PC-3 (cell line): ENCODE measurements at regions not wholly inside any gene's neighbourhood (a gene's known extent, or its start where the extent isn't known, plus 50 kb on each side); places are given as distances from the start of the nearest gene placed in this dataset.

Experiments
- EZH2phosphoT487 ChIP-seq: fragments of 300-600 bp; sonication (generic); IDR thresholded peaks from 2 replicates; pipeline ENCODE4 v1.6.1; 2018; ENCODE audit warnings: mild to moderate bottlenecking, antibody characterized with exemption, low read length, borderline replicate concordance
- TF ChIP-seq, protein P1 (sequence below): fragments of 300-600 bp; sonication (generic); conservative IDR thresholded peaks from 2 replicates; pipeline ENCODE4 v1.5.1; 2017; ENCODE audit warnings: antibody characterized with exemption, low read depth, mild to moderate bottlenecking, low read length

DNA sequence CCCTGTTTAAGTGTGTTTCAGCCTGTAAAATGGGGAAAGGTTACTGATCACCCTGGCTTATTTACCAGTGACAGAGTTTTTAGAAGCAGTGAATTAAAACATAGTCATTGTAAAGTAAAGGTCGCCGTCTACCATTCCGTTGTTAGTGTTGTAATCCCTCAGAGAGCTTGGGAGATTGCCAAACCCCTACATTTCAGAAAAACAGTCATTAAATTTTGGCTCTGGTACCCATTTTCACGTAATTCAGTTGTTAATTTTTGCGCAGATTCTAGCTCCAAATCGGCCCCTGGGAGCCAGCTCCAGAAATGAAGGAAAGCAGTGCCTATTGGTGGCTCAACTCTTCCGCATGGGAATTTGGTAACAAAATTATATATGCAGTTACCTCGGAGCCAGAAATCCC lies 127.7 kb upstream of the AJAP1 start:
- TF ChIP-seq, protein P1, sequence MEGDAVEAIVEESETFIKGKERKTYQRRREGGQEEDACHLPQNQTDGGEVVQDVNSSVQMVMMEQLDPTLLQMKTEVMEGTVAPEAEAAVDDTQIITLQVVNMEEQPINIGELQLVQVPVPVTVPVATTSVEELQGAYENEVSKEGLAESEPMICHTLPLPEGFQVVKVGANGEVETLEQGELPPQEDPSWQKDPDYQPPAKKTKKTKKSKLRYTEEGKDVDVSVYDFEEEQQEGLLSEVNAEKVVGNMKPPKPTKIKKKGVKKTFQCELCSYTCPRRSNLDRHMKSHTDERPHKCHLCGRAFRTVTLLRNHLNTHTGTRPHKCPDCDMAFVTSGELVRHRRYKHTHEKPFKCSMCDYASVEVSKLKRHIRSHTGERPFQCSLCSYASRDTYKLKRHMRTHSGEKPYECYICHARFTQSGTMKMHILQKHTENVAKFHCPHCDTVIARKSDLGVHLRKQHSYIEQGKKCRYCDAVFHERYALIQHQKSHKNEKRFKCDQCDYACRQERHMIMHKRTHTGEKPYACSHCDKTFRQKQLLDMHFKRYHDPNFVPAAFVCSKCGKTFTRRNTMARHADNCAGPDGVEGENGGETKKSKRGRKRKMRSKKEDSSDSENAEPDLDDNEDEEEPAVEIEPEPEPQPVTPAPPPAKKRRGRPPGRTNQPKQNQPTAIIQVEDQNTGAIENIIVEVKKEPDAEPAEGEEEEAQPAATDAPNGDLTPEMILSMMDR = no peak
- TF ChIP-seq EZH2phosphoT487 = no peak
